KBM-7 (cell line): ENCODE measurements at regions not wholly inside any gene's neighbourhood (a gene's known extent, or its start where the extent isn't known, plus 50 kb on each side); places are given as distances from the start of the nearest gene placed in this dataset.
"Not testable (repeated sequence)": the region's sequence is repeated elsewhere in the genome, so short reads cannot be mapped to it uniquely, and the experiment has no call there.

Source experiments
- DNase-seq: peaks from one replicate; pipeline ENCODE4 v3.0.0-alpha.2; 2015
- in situ Hi-C: fragments of 300-500 bp; cut with MboI; formaldehyde crosslinking; loops from 2 replicates; pipeline ENCODE4 v1.14.3; 2020; ENCODE audit warnings: low sequenced_read_pairs, low pct_unique_long_range_greater_than_20kb, mixed read lengths

GRCh38 chrX:44693255-44693654 lies 150.6 kb upstream of the DUSP21 start:
- DNase-seq, result no peak
- in situ Hi-C loops, result no loop called here

- in situ Hi-C loops, result no loop called here
- no peak for DNase-seq
These were observed 147.5 kb upstream of the FUNDC1 start for GRCh38 chrX:44690129-44690528.

GRCh38 chrX:44675362-44676024 lies 132.8 kb upstream of the FUNDC1 start:
- DNase-seq, result peak; percentile 64

GRCh38 chrX:44674906-44675305 lies 132.2 kb upstream of the FUNDC1 start:
- DNase-seq, result no peak
- in situ Hi-C loops, result no loop called here

More at GRCh38 chrX:44675362-44676024, 132.8 kb upstream of the FUNDC1 start:
- in situ Hi-C loops, result no loop called here

GRCh38 chrX:44669626-44670025 lies 127.0 kb upstream of the FUNDC1 start:
- no peak for DNase-seq
- in situ Hi-C loops, result no loop called here

GRCh38 chrX:44667771-44668170 lies 125.1 kb upstream of the FUNDC1 start:
- no peak for DNase-seq
- in situ Hi-C loops, result no loop called here

- in situ Hi-C loops, result not testable (repeated sequence)
These were observed 115.1 kb upstream of the FUNDC1 start for GRCh38 chrX:44657718-44658246.

GRCh38 chrX:44651358-44651757 lies 108.7 kb upstream of the FUNDC1 start:
- peak; percentile 17 for DNase-seq
- in situ Hi-C loops, result no loop called here

More at GRCh38 chrX:44657718-44658246, 115.1 kb upstream of the FUNDC1 start:
- not testable (repeated sequence) for DNase-seq

GRCh38 chrX:44643723-44644122 lies 101.1 kb upstream of the FUNDC1 start:
- in situ Hi-C loops, result no loop called here
- no peak for DNase-seq

GRCh38 chrX:44637282-44637681 lies 94.6 kb upstream of the FUNDC1 start:
- in situ Hi-C loops, result no loop called here
- DNase-seq, result no peak

GRCh38 chrX:44621078-44621477 lies 78.4 kb upstream of the FUNDC1 start:
- in situ Hi-C loops, result no loop called here

GRCh38 chrX:44619039-44619438 lies 76.4 kb upstream of the FUNDC1 start:
- DNase-seq, result no peak
- in situ Hi-C loops, result no loop called here

More at GRCh38 chrX:44621078-44621477, 78.4 kb upstream of the FUNDC1 start:
- peak; percentile 78 for DNase-seq

GRCh38 chrX:44596277-44596676 lies 53.6 kb upstream of the FUNDC1 start:
- in situ Hi-C loops, result no loop called here
- peak; percentile 13 for DNase-seq
